Ammon's horn (tissue), 1 donor: ENCODE measurements at regions not wholly inside any gene's neighbourhood (a gene's known extent, or its start where the extent isn't known, plus 50 kb on each side); places are given as distances from the start of the nearest gene placed in this dataset.

Experiments
- DNase-seq: peaks from one replicate; pipeline ENCODE4 v3.0.0-alpha.2; 2016; ENCODE audit warnings: low spot score

GRCh38 chr10:92792661-92793060, 55.7 kb upstream of the EXOC6 start:
- DNase-seq, result no peak
